ENCODE measurements at regions not wholly inside any gene's neighbourhood (a gene's known extent, or its start where the extent isn't known, plus 50 kb on each side); places are given as distances from the start of the nearest gene placed in this dataset.
"Not testable (repeated sequence)": the region's sequence is repeated elsewhere in the genome, so short reads cannot be mapped to it uniquely, and the experiment has no call there.

DNA sequence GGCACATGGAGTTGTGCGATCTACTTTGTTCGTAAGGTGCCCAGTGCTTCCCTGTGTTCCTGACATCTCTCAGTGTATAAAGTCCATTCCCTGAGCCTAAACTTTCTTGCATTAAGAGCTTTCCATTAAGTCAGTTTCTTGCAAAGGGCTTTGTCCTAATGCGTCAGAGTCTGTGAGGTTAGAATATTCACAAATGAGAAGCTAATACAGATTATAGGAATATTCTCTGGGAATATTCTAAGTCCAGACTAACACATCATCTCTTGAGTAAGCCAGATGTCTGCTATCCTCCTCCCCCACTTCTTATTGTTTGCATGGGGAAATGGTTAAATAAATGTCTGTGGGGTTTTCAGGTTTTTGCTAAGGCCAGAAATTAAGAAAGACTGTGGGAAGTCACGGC lies 818.6 kb downstream of the SPATA31A1 start:
- TF ChIP-seq, protein P1, sequence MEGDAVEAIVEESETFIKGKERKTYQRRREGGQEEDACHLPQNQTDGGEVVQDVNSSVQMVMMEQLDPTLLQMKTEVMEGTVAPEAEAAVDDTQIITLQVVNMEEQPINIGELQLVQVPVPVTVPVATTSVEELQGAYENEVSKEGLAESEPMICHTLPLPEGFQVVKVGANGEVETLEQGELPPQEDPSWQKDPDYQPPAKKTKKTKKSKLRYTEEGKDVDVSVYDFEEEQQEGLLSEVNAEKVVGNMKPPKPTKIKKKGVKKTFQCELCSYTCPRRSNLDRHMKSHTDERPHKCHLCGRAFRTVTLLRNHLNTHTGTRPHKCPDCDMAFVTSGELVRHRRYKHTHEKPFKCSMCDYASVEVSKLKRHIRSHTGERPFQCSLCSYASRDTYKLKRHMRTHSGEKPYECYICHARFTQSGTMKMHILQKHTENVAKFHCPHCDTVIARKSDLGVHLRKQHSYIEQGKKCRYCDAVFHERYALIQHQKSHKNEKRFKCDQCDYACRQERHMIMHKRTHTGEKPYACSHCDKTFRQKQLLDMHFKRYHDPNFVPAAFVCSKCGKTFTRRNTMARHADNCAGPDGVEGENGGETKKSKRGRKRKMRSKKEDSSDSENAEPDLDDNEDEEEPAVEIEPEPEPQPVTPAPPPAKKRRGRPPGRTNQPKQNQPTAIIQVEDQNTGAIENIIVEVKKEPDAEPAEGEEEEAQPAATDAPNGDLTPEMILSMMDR (IDR thresholded peaks at IDR 0.05 in 2 of 3, conservative IDR thresholded peaks at IDR 0.05 in 1 of 3; ENCODE audit: control insufficient read depth in 2 of 3, extremely low read depth in 1 of 3, insufficient read depth in 1 of 3, low read depth in 3 of 3, low read length in 3 of 3), result not testable (repeated sequence)
- TF ChIP-seq BHLHE40 (IDR thresholded peaks at IDR 0.05; ENCODE audit: borderline replicate concordance in 1 of 2, low read depth in 2 of 2, low read length in 1 of 2); ZNF384 (IDR thresholded peaks at IDR 0.05; ENCODE audit: borderline replicate concordance, low read depth, low read length); CHD1 (IDR thresholded peaks at IDR 0.05; ENCODE audit: low read depth, low read length); EP300 (IDR thresholded peaks at IDR 0.05; ENCODE audit: borderline replicate concordance in 1 of 2, control insufficient read depth in 1 of 2, low read depth in 2 of 2, low read length in 2 of 2); ZNF217 (IDR thresholded peaks at IDR 0.05); SIN3A (IDR thresholded peaks at IDR 0.05; ENCODE audit: low read depth, low read length); JUNB (IDR thresholded peaks at IDR 0.05); ESRRA (IDR thresholded peaks at IDR 0.05; ENCODE audit: low read length); EGR1 (IDR thresholded peaks at IDR 0.05; ENCODE audit: borderline replicate concordance in 1 of 2, low read depth in 2 of 2, low read length in 2 of 2); CEBPB (IDR thresholded peaks at IDR 0.05; ENCODE audit: borderline replicate concordance in 1 of 2, low read depth in 2 of 2, low read length in 2 of 2): not testable (repeated sequence)
- TF ChIP-seq, protein P2, sequence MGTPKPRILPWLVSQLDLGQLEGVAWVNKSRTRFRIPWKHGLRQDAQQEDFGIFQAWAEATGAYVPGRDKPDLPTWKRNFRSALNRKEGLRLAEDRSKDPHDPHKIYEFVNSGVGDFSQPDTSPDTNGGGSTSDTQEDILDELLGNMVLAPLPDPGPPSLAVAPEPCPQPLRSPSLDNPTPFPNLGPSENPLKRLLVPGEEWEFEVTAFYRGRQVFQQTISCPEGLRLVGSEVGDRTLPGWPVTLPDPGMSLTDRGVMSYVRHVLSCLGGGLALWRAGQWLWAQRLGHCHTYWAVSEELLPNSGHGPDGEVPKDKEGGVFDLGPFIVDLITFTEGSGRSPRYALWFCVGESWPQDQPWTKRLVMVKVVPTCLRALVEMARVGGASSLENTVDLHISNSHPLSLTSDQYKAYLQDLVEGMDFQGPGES (IDR thresholded peaks at IDR 0.05), result not testable (repeated sequence)
- TF ChIP-seq, protein P3, sequence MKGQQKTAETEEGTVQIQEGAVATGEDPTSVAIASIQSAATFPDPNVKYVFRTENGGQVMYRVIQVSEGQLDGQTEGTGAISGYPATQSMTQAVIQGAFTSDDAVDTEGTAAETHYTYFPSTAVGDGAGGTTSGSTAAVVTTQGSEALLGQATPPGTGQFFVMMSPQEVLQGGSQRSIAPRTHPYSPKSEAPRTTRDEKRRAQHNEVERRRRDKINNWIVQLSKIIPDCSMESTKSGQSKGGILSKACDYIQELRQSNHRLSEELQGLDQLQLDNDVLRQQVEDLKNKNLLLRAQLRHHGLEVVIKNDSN (IDR thresholded peaks at IDR 0.05; ENCODE audit: borderline replicate concordance, extremely low read length, insufficient read depth, low read depth, low read length), result not testable (repeated sequence)
